ENCODE measurements at regions not wholly inside any gene's neighbourhood (a gene's known extent, or its start where the extent isn't known, plus 50 kb on each side); places are given as distances from the start of the nearest gene placed in this dataset.

GRCh38 chr20:22241609-22242008, 342.8 kb downstream of the FOXA2 start:
- no peak overlapping the region for H3K27ac ChIP-seq (ENCODE audit: extremely low read length, insufficient read depth, low read length)
- no peak for ATAC-seq
- in situ Hi-C loops (cut with HindIII; ENCODE audit: extremely low pct_ligation_motif_present, low pct_unique_long_range_greater_than_20kb) = loop anchor here (10.0 kb wide), 1 partner anchor 537 kb away; the partner anchor contains the start of gene PAX1
- no TSS peak for BruUV-seq (replicated peaks)
- intact Hi-C loops (cut with micrococcal nuclease; ENCODE audit: unreplicated experiment) = no loop called here
- CTCF ChIA-PET (ENCODE audit: low intra/inter-chr PET ratio, low total read pairs) = no interaction called here
- no peaks in the 10 kb centered on the region for H3K79me2 ChIP-seq (ENCODE audit: insufficient read depth, low read length)
- H3K9me3 ChIP-seq (ENCODE audit: low read length) = no peaks in the 10 kb centered on the region
- POLR2A ChIA-PET = no interaction called here
- H3K27me3 ChIP-seq (ENCODE audit: control insufficient read depth in 1 of 2, insufficient read depth in 2 of 2, low read length in 2 of 2) = peaks cover 1 to 14% of the 10 kb centered on the region in 2 experiments; a peak in 3 of 5 replicates
- H3K4me1 ChIP-seq (ENCODE audit: insufficient read depth, low read length) = peaks cover 18% of the 10 kb centered on the region
- H4K20me1 ChIP-seq (ENCODE audit: insufficient read depth, low read length) = no peaks in the 10 kb centered on the region
- WGBS (ENCODE audit: low lambda C conversion rate) = 0% methylated on average over 1 of the region's 1 CpG
- H2AFZ ChIP-seq (ENCODE audit: low read length) = no peak overlapping the region
- H3K9ac ChIP-seq (ENCODE audit: insufficient read depth, low read depth, low read length) = no peak overlapping the region
- no peak for DNase-seq (ENCODE audit: low spot score)
- H3K36me3 ChIP-seq (replicated peaks in 1 of 2; ENCODE audit: control insufficient read depth in 1 of 2, insufficient read depth in 2 of 2, low read length in 2 of 2) = no peaks in the 10 kb centered on the region
- FAIRE-seq = no peak
- no peak overlapping the region for H3K4me2 ChIP-seq (ENCODE audit: low read depth, low read length)
- H3K4me3 ChIP-seq (replicated peaks in 1 of 3; ENCODE audit: insufficient read depth in 1 of 3, low read depth in 2 of 3, low read length in 3 of 3) = no peak overlapping the region
- TF ChIP-seq TBL1XR1 (IDR thresholded peaks at IDR 0.05; ENCODE audit: borderline replicate concordance, low read length, partially characterized antibody) = no peak
- no peak for TF ChIP-seq AKAP8 (CRISPR knock-in tag; IDR thresholded peaks at IDR 0.05)
- no peak for TF ChIP-seq ATM (IDR thresholded peaks at IDR 0.05; ENCODE audit: borderline replicate concordance)
- no peak for TF ChIP-seq NFE2L2 (IDR thresholded peaks at IDR 0.05; ENCODE audit: low read length)
- TF ChIP-seq ZNF280B (CRISPR knock-in tag; IDR thresholded peaks at IDR 0.05; ENCODE audit: borderline replicate concordance) = no peak
- TF ChIP-seq ZBTB33 (CRISPR knock-in tag; IDR thresholded peaks at IDR 0.05) = no peak
- TF ChIP-seq ZNF75D (CRISPR knock-in tag; IDR thresholded peaks at IDR 0.05; ENCODE audit: borderline replicate concordance) = no peak
- no peak for TF ChIP-seq CEBPG (CRISPR knock-in tag; IDR thresholded peaks at IDR 0.05)
- TF ChIP-seq NR2C2 (CRISPR knock-in tag; IDR thresholded peaks at IDR 0.05; ENCODE audit: borderline replicate concordance) = no peak
- TF ChIP-seq ZNF597 (CRISPR knock-in tag; IDR thresholded peaks at IDR 0.05) = no peak
- TF ChIP-seq PAXIP1 (CRISPR knock-in tag; conservative IDR thresholded peaks at IDR 0.05) = no peak
- TF ChIP-seq MED1 (CRISPR knock-in tag; IDR thresholded peaks at IDR 0.05) = no peak
- TF ChIP-seq ERF (CRISPR knock-in tag; IDR thresholded peaks at IDR 0.05) = no peak
- TF ChIP-seq USF2 (IDR thresholded peaks at IDR 0.05; ENCODE audit: low read depth, low read length) = no peak
- TF ChIP-seq USF2 (CRISPR knock-in tag; IDR thresholded peaks at IDR 0.05; ENCODE audit: borderline replicate concordance) = no peak
- TF ChIP-seq KLF15 (CRISPR knock-in tag; IDR thresholded peaks at IDR 0.05; ENCODE audit: borderline replicate concordance) = no peak

All from HepG2 (cell line).